ENCODE measurements at regions not wholly inside any gene's neighbourhood (a gene's known extent, or its start where the extent isn't known, plus 50 kb on each side); places are given as distances from the start of the nearest gene placed in this dataset.

DNA sequence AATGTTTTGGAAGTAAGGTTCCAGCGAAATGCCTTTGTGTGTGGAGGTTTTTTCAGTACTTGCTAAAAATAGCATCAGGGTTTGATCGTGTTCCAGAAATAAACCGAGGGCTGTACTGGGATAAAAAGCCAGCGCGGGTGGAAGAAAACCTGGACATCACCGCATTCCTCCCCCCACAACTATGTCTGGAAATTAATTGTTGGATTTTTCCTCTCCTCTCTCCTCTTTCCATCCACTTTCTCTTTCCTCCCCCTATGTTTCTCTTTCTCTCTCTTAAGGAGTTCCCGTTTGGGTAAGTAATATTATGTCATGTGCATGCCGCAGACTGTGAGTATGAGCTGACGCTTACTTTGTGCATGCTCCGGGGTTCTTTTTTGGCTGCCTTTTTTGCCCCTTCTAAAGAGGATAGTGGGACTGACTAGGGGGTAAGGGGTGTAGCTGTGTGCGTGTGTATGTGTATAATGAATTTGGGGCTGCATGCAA lies 104.2 kb upstream of the HSD17B12 start:
- DNase-seq, result no peak

DNA sequence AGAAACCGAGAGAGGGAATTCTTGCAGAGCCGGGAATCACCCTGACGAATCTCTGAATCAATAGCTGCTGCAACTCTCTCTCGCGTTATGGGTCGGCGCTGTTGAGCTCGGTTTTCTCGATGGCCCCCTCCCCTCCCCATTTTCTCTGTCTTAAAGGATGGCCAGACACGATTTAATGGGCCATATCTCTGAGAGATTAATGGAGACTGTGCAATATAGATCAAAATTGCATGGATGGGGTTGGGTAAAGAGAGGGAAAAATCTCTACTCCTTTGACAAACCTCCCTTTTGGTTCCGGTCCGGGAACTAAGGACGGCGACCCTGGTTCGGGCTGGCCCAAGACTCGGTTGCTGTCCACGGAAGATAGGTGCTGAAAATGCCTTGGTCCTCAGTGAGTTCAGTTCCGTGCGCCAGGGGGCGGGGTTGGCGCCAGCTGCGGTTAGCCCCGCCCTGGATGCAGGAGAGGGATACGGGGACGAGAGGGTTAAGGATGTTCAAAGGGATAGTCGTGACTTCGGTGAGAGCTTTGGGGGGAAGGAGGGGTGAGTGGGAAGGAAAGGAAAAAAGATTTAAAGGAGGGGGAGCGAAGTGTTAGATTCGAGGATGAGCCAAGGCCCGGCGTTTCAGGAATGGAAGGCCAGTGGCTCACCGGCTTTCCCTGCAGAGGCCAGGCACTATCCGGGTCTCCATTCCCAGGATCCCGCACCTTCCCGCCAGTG lies 103.6 kb upstream of the HSD17B12 start:
- DNase-seq, result peak; percentile 24

DNA sequence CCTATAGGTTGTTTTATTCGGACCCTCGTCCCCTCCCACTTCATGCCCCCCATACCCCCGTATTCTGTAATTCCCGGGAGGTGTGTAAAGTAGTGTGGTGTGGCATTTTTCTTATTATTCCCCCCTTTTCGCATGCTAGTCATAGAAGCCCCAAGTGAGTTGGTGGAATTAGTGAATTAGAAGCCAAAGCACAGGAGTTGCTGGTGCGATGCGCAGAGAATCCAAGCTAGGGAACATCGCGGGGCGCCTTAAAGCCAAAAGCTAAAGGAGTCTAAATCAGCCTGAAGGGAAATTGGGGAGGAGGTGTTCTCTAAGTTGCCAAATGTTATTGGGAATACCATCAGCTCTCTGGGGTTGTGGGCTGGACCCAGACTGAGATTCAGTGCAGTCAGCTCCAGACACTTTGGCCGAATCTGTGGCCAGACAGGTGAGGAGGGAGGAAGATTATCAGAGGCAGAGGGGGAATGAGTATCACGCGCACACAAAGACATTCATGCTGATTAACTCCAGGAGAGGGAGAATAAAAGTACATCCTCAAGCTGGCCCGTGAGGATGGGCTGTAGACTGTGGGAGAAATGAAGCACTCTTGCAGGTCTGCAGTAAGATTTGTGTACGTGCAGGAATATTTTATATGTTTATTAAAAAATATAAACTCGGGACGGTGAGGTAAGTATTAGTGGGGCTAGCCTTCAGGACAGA lies 102.8 kb upstream of the HSD17B12 start:
- no peak for DNase-seq

DNA sequence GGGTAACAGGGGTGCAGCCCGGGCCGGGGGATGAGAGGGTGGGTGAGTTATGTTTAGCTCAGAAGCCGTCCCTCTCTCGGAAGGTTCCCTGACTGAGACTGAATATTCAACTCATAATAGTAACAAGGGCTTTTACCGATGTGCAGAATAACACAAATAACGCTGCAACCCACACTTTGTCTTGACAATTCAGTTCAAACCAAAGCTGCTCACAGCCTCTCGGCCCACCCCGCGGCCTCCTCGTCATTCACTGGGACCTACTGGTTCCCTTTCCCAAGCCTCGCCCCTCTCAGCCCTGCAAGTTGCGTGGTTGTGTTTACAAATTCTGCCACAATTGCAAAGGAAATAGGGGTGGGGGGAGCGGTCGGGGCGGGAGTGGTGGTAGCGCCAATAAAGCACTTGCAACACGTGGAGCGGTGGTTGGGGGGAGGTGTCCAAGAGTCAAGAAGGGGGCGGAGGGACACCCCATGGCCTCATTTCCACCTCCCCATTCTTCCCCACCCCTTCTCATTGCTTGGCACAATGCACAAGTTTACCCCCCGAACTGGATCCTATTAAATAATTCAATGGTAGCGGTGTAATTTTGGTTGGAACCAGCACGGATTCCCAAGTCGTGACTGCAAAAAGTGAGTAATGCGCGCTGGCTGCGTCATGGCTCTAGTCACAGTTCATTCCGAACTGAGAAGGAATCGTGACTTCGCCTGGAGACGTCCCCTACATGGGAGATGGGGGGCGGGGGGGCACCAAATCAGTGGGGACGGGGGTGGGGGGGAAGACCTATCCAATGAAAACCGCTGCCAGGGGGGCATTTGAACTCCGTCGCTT lies 102.0 kb upstream of the HSD17B12 start:
- no peak for DNase-seq

DNA sequence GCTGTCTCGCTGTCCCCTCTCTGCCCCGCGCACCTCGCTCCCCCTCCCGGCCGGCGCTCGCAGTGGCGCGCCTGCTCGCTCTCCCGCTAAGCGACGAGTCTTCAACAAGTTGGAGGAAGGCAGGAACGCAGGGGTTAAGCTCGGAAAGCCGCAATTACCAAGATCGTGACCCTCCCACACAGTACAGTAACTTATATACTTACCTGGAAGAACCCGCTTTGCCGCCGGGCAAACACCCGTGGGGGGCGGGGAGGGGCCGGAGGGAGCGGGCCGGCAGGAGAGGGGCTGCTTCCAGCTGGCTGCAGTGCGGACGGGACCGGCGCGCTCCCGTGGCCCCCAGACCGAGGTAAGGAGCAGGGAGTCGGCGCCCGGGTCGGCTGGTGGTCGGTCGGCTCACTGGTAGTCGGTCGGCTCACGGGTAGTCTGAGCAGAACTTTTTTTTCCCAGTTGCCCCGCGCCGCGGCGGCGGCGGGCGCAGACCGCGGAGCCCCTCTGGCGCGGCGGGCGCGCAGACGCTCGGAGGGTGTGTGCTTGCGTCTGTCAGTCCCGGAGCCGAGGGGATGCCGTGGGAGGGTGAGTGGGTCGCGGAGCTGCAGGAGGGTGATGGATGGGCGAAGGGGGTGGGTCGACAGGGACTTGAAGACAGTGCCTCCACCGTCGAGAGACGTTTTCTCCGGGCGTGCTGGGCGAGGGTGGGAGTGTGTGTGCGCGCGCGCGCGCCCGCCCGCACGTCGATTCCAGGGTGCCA lies 101.2 kb upstream of the HSD17B12 start:
- DNase-seq, result peak; percentile 55

DNA sequence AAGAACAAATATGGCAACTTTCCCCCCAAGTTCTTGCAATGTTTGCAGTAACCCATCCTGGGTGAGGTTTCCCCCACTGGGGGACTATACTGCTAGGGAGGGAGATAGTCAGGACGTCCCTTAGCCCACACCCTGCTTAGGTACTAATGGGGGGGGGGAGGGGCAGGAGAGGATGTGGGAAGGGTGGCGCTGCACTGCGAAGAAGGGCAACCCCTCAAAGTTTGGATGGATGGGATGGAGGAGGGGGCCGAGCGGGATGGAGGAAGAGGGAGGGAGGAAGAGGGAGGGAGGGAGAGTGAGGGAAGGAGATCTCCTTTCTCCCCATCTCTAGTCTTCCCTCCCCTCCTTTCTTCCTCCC lies 100.6 kb upstream of the HSD17B12 start:
- DNase-seq, result no peak

DNA sequence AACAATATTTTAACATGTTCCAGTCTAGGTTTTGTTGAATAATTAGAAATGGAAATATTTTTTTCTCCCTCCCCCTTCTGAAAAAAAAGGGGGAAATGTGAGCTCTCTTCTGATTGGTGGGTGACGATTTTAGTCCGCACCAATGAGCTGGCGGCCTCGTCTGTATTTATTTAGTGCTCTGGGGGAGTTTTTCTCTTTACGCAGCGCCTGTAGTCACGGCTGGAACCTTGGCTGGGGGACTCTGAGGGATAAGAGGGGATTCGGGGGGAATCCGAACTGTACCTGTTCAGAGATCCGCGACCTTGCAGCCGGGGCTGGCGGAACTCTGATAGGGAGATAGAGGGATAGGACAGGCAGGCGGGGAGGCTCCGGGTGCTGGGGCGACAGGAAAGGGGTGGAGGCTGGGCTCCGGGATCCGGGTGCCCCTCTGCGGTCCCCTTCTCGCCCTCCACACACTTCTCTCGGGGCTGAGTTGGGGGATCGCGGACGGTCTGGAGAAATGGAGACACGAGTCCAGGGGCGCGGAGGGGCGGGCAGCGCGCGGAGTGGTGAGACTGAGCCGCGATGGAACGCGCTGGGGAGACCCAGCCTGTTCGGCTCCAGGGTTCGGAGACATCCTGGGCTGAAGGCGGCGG lies 99.7 kb upstream of the HSD17B12 start:
- DNase-seq, result no peak

DNA sequence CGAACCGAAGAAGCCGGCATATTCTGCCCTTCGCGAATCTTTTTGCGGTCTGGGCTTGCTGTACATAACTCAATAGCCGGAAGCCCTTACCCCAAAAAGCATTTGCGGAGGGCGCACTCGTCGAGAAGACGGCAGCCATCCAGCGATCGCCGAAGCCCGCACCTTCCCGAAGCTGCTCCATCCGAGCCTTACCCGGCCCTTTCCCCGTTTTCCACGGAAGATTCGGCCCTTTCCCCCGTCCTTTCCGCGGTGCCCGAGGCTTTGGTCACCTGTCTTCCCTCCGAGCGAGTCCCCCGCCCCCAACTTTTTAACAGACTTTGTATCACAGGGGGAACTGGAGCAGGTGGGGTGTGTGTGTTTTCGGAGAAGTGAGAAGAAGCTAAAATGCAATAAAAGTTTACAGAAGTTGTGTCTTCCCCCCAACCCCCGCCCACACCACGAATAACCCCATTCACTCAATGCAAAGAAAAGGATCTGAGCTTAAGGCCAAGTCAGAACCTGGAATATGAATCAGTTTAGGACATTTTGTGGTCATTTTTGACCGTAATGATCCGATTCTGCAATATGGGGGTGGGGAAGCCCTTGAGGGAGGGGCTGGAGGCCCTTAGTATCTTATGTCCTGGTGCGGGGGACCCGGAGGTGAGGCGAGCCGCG lies 99.0 kb upstream of the HSD17B12 start:
- no peak for DNase-seq

DNA sequence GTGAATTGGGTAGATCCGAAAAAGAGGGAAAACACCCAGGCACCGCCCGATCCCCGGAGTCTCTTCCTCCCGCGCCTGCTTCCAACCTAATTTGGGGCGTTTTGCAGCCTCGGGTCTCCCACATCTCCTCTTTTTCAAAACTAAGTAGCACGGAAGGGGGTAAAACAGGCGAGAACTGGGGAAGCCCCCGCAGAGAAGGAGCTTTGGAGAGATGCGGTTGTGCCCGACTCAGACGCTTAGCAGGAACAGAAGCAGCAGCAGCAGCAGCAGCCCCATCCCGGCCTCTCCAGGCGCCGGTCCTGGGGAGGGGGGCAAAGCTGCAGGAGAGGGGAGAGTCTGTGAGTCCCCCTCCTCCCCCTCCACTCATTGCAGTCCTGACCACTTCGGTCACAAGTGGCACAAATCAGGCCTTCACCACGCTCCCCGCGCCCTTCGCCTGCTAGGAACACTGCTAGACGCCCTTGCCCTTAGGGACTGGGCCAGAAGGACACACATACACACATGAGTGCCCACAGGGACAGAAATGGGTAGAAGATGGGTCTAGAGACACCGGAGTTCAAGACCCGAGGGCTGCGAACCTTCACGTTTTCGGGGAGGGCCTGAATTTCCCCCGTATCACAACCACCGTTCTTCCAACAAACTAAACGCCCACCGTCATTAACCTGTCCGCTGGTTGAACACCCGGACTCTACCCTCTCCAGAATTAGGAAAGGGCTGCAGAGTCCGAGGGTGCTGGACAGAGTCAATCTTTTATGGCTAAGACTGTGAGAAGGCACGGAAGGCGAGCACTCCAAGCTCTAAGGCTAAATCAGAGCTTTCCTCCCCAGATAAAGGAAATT lies 98.3 kb upstream of the HSD17B12 start:
- DNase-seq, result no peak

DNA sequence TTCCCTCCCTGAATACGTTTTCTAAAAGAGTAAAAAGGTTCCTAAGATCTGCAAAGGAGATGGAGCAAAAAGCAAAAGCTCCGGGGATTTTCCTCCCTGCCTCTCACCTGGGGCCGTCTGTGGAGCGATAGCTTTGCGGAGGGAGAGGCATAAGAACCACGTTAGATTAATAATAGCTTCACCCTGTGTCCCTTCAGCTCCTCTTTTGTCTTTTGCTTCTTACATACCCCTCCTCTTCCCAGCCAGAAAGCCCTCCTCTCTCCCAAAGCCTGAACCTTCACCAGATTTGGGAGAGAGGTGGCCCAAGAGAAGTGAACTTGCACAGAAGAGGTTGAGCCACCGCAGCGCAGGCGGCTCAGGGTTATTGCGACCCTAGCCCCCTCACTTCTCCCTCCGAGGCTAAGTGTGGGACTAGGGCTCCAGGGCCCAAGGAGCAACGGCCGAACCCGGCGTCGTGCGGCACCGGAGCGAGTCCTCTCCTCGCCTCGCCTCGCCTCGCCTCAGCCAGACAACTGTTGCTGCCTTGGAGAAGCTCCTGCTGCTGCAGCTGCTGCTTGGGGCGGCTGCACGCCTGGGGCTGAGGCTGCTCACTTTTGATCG lies 97.6 kb upstream of the HSD17B12 start:
- DNase-seq, result no peak

DNA sequence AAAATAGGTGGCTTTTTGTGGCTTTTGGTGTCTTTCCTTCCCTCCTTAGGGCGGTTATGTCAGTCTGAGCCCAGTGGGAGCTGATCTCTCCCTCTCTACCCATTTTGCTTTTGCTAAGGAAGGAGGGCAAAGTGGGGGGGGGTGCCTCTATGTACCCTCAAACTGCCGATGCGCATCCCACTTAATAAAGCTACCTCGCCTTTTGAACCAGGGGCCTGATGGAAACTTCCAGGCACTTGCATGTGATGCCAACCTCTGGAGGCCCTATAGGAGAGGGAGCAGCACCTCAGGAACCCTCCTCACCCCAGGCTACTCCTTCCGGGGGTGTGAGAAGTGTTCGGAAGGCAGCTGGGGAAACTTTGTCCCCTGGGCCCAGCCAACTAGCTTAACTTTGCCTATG lies 97.0 kb upstream of the HSD17B12 start:
- DNase-seq, result no peak

DNA sequence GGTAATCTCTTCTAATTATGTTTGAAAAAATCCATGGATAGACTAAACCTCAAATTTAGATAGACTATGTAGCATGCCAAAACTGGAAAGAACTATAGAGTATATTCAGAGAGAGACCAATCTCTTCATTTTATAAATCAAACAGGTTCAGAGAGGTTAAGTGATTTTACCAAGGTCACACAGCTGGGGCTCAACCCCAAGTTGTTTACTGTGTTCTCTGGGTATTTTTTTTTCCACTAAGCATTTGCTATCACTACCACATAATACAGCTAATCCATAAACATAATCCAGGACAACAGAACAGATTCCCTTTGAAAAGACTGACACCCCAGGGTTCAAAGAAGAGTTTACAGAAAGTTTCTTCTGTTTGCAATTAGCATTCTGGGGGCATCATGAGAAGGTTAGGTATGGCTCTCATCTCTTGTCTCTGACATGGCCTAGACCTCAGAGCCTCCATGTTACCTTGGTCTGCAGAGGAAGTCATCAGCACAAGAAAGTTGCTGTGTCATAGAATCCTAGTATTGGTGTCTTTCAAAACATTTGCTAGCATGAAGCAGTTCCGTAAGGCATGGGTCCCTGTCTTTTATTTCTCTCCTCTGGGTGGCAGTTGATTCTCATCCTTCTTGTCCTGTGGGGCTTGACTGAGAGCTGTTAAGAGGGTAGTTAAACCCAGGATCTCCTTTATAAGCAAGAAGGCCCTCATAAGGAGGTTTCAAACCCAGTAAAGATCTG lies 94.5 kb upstream of the HSD17B12 start:
- no peak for DNase-seq

DNA sequence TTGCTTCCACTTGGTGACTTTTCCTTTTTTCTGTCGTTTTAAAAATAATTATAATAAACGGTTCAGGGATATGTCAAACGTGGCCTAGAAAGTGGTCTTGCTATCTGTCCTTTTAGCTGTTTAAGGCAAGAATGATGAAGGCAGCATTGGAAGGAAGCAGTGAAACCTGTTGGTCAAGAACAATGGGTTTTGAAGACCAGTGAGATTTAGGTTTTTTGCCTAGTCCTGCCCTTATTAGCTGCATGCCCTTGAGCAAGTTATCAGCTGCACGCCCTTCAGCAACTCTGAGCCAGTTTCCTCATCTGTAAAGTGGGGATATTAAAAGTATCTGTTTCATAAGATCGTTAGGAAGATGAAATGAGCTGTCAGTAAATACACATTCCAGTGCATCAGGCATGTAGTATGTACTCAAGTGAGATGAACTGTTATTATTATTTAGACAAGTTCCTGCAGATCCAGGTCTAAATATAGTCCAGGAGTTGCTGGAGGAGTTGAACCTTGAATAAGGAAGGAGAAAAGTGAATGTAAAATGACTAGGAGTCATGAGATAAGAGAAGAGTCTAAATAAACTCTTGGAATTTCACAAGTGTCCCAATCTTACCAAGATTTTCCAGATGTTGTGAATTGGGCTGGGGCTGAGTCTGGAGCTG lies 90.8 kb upstream of the HSD17B12 start:
- DNase-seq, result no peak

DNA sequence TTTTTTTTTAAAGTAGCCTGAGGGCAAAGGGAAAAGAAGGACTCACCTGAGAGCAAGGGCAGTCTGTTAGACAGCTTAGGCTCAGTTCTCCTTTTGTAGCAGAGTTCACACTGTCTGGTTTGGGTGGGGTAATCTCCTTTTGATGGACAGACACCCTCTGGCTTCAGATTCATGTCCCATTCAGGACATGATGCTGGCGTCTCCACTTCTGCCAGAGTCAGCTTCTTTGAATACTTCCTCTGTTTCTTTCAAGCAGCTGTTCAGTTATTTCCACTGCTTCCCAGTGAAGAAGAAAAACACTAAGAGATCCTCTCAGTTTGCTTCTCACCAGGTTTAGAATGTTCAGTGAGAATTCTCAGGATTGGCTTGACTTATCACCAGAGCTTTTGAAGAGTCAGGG lies 79.0 kb upstream of the HSD17B12 start:
- no peak for DNase-seq

DNA sequence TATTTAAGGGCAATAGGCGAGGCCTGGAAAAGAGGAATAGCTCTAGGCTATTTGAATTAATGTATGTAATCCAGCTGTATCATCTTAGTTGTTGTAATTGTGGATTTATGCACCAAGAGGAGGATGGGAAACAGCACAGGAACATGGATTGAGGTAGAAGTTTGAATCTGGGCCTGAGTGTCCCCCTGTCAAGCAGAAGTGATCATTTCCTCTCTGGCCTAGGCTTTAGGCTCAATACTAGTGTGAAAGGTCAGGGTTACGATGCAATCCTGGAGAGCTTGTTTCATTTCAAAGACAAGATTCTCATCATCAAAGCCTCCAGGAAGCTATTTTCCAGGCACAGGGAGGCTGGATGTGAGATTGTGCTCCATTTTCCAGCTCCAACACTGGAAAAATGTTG lies 77.9 kb upstream of the HSD17B12 start:
- no peak for DNase-seq

DNA sequence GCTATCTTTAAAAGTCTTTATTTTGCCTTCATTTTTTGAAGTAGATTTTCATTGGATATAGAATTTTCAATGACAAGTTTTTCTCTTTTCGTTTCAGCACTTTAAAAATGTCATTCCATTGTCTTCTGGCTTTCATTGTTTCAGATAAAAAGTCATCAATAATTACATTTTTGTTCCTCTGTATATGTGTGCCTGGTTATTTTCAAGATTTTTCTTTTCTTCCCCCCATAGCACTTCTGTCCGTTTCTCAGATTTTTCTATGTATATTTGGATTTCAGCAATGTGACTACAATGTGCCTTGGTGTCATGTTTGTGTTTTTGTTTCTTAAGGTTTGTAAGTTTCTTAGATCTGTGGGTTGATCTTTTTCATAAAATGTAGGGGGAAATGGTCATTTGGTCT lies 66.3 kb upstream of the HSD17B12 start:
- DNase-seq, result no peak

DNA sequence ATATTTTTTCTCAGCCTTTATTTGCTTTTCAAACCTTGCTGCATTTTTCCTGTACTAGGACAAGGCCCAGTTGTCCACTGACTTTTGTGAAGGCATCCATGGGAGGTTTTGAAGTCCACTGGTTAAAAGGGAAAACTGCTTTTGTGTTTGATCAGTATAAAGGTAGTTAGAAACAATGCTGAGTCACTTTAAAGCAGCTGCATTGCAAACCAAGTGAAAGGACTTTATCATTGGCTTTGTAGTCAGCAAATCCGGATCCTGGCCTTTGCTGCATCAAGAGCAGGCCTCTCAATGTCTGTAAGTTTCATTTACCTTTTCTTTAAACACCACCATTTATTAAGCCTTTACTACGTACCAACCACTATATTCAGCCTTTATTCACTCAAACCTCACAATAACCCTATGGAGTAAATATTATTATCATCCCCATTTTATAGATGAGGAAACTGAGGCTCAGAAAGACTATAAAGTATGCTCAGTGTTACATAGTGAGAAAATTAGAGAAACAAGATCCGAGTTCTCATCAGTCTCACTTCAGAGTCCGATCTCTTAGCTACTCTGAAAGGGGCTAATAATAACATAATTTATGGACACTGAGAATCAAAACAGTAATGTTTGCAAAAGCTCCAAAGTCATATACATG lies 60.6 kb upstream of the HSD17B12 start:
- no peak for DNase-seq

DNA sequence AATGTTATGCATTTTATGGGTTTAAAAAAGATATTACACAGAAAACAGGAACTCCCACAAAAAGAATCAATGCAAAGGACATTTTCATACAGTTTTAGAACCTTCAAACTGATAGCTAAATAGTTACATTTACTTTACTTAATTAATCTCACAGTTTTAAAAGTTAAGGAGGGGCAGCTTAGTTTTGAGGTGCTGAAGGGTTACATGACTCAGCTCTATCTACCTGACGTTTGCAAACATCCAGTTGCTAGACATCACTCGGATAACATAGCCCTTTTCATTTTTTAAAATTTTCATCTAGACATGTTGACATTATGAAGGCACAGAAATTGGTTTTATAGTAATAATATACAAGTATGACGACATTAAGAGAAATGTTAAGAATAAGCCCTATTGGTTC lies 53.7 kb upstream of the HSD17B12 start:
- DNase-seq, result no peak

Measured in activated CD4-positive, alpha-beta T cell treated with anti-CD3 and anti-CD28 coated beads, Interleukin-2, amount 50 U/mL, for 16 hours (primary cell).